ENCODE measurements at regions not wholly inside any gene's neighbourhood (a gene's known extent, or its start where the extent isn't known, plus 50 kb on each side); places are given as distances from the start of the nearest gene placed in this dataset.

DNA sequence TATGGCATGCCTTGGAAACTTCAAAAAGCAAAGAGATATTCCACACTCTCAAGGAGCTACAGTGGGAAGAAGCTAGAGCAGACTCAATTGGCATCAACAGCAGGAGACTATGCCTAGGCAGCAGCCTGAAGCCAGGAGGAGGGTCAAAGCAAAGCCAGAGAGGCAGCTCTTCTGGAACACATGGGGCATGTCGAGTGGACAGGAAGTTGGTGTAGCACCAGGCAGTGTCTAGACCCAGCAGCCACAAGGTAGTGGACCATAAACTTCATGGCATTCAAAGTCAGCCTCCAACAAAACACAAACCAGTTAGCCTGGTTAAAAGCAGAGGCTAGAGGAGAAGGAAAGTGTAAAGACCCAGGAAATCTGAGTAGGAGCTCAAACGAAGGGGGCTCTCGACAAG, 311.2 kb upstream of the PKDCC start:
- POLR2A ChIA-PET (ENCODE audit: unreplicated experiment): no interaction called here
- Histone ChIP-seq H3K4me1 (replicated peaks; ENCODE audit: insufficient read depth) (no peaks in the 10 kb centered on the region), H3K4me3 (no peak overlapping the region), H3K27ac (no peak overlapping the region), H2AFZ (no peak overlapping the region), H3K9me3 (ENCODE audit: insufficient read depth, low read depth) (no peaks in the 10 kb centered on the region), H3K27me3 (ENCODE audit: insufficient read depth, low read depth) (peaks cover 5% of the 10 kb centered on the region; the same call in 1 of the 2 replicates), H3K4me2 (no peak overlapping the region), H3K36me3 (ENCODE audit: low read depth) (no peaks in the 10 kb centered on the region), H3K9me2 (ENCODE audit: insufficient read depth) (no peaks in the 10 kb centered on the region), H3K79me2 (ENCODE audit: low read depth) (no peaks in the 10 kb centered on the region), H3F3A (ENCODE audit: insufficient read depth, low read depth) (no peaks in the 10 kb centered on the region), H4K20me1 (ENCODE audit: insufficient read depth) (no peaks in the 10 kb centered on the region)
- DNase-seq: no peak
- intact Hi-C loops (cut with micrococcal nuclease; ENCODE audit: unreplicated experiment): no loop called here
- no TSS peak for BruUV-seq (replicated peaks)
- no peak for TF ChIP-seq EZH2 (IDR thresholded peaks at IDR 0.05; ENCODE audit: low read depth)
- TF ChIP-seq, protein P1, sequence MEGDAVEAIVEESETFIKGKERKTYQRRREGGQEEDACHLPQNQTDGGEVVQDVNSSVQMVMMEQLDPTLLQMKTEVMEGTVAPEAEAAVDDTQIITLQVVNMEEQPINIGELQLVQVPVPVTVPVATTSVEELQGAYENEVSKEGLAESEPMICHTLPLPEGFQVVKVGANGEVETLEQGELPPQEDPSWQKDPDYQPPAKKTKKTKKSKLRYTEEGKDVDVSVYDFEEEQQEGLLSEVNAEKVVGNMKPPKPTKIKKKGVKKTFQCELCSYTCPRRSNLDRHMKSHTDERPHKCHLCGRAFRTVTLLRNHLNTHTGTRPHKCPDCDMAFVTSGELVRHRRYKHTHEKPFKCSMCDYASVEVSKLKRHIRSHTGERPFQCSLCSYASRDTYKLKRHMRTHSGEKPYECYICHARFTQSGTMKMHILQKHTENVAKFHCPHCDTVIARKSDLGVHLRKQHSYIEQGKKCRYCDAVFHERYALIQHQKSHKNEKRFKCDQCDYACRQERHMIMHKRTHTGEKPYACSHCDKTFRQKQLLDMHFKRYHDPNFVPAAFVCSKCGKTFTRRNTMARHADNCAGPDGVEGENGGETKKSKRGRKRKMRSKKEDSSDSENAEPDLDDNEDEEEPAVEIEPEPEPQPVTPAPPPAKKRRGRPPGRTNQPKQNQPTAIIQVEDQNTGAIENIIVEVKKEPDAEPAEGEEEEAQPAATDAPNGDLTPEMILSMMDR (conservative IDR thresholded peaks at IDR 0.05): no peak
- CTCF ChIA-PET: no interaction called here

DNA sequence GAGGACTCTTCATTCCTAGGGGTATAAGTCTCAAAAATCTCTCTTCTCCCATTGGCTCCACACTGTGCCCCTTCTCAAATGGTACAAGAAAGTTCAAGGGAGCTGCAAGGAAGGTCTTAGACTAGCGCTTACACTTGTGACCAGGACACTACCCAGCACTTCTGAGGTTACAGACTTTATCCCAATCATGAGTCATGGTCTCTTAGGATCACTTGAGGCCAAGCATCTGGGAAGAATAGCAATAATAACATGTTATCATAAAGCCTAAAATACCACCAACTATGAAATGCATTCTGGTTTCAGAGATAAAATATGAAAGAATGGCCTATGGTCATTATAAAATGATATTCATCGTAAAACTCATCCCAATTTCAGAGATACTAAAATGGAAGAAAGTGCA, 309.9 kb upstream of the PKDCC start:
- no peak overlapping the region for H3K4me3 ChIP-seq
- no peak overlapping the region for H2AFZ ChIP-seq
- intact Hi-C loops (cut with micrococcal nuclease; ENCODE audit: unreplicated experiment): no loop called here
- no peaks in the 10 kb centered on the region for H3K9me3 ChIP-seq (ENCODE audit: insufficient read depth, low read depth)
- H3K27ac ChIP-seq: no peak overlapping the region
- H3K4me2 ChIP-seq: no peak overlapping the region
- no TSS peak for BruUV-seq (replicated peaks)
- no peak for DNase-seq
- no peaks in the 10 kb centered on the region for H3K9me2 ChIP-seq (ENCODE audit: insufficient read depth)
- ChIA-PET CTCF (no interaction called here), POLR2A (ENCODE audit: unreplicated experiment) (no interaction called here)
- no peaks in the 10 kb centered on the region for H3K4me1 ChIP-seq (replicated peaks; ENCODE audit: insufficient read depth)
- no peaks in the 10 kb centered on the region for H4K20me1 ChIP-seq (ENCODE audit: insufficient read depth)
- no peaks in the 10 kb centered on the region for H3F3A ChIP-seq (ENCODE audit: insufficient read depth, low read depth)
- TF ChIP-seq, protein P1 (conservative IDR thresholded peaks at IDR 0.05): no peak
- TF ChIP-seq EZH2 (IDR thresholded peaks at IDR 0.05; ENCODE audit: low read depth): no peak
- no peaks in the 10 kb centered on the region for H3K36me3 ChIP-seq (ENCODE audit: low read depth)
- no peaks in the 10 kb centered on the region; the same call in 1 of the 2 replicates for H3K27me3 ChIP-seq (ENCODE audit: insufficient read depth, low read depth)
- no peaks in the 10 kb centered on the region for H3K79me2 ChIP-seq (ENCODE audit: low read depth)

DNA sequence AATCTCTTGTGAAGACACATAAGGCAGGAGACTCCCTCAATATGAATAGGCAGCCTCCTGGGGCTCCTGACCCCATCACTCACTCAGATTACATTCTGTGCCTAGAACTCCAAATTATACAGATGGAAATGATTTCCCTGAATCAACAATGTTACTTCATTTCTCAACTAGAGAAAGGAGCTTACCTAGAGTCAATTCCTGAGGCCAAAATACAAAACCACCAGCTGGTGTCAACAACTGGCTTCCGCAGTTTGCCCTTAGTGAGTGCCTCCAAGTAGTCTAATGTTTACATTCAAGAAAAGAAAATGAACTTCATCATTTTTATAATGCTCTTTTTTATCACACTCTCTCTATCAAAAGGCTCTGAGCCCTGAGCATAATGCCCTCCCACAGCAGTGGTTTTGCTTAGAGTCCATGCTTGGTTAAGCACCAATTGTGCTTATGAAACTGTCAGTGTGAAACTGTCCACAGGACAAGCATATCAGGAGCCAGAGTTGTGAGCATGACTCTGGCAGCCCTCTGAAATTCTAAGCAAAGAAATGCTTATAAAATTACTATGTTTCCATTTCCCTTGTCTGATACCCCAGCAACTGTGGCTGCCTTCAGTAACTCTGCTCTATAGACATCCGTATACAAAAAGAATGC, 305.7 kb upstream of the PKDCC start:
- H4K20me1 ChIP-seq (ENCODE audit: insufficient read depth): no peaks in the 10 kb centered on the region
- no peak overlapping the region for H2AFZ ChIP-seq
- H3K9me2 ChIP-seq (ENCODE audit: insufficient read depth): no peaks in the 10 kb centered on the region
- ChIA-PET CTCF (no interaction called here), POLR2A (ENCODE audit: unreplicated experiment) (no interaction called here)
- H3K36me3 ChIP-seq (ENCODE audit: low read depth): no peaks in the 10 kb centered on the region
- H3K4me3 ChIP-seq: no peak overlapping the region
- DNase-seq: no peak
- H3K9me3 ChIP-seq (ENCODE audit: insufficient read depth, low read depth): no peaks in the 10 kb centered on the region
- TF ChIP-seq EZH2 (IDR thresholded peaks at IDR 0.05; ENCODE audit: low read depth): no peak
- TF ChIP-seq, protein P1 (conservative IDR thresholded peaks at IDR 0.05): no peak
- no peaks in the 10 kb centered on the region for H3F3A ChIP-seq (ENCODE audit: insufficient read depth, low read depth)
- no peak overlapping the region for H3K4me2 ChIP-seq
- H3K4me1 ChIP-seq (replicated peaks; ENCODE audit: insufficient read depth): no peaks in the 10 kb centered on the region
- H3K79me2 ChIP-seq (ENCODE audit: low read depth): no peaks in the 10 kb centered on the region
- no peaks in the 10 kb centered on the region for H3K27me3 ChIP-seq (ENCODE audit: insufficient read depth, low read depth)
- no peak overlapping the region for H3K27ac ChIP-seq
- BruUV-seq (replicated peaks): no TSS peak
- intact Hi-C loops (cut with micrococcal nuclease; ENCODE audit: unreplicated experiment): no loop called here

All from PC-9 (cell line).